CMK (cell line): ENCODE measurements at regions not wholly inside any gene's neighbourhood (a gene's known extent, or its start where the extent isn't known, plus 50 kb on each side); places are given as distances from the start of the nearest gene placed in this dataset.

Source experiments
- DNase-seq: peaks from one replicate; pipeline ENCODE4 v3.0.0-alpha.2; 2010; ENCODE audit warnings: low read depth

- DNase-seq = no peak
Observed at GRCh38 chr4:58205446-58206235, 1095.5 kb upstream of the IGFBP7 start.

- no peak for DNase-seq
Observed at GRCh38 chr4:58192217-58192616, 1082.0 kb upstream of the IGFBP7 start.

DNA sequence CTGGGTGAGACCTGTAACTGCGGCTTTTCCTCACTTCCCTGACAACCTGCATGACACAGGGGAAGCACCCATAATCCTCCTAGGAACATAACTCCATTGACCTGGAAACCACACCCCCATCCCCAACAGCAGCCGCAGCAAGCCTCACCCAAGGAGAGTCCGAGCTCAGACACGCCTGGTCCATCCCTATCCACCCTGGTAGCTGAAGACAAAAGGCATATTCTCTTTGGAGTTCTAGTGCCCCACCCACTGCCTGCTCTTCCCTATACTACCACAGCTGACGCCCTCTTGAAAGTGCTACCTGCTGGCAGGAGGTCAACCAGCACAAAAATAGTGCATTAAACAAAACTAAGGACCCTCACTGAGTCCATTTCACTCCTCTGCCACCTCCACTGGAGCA lies 1080.9 kb upstream of the IGFBP7 start:
- DNase-seq = no peak

GRCh38 chr4:58188316-58188715 lies 1078.1 kb upstream of the IGFBP7 start:
- no peak for DNase-seq

- no peak for DNase-seq
Observed at GRCh38 chr4:58175024-58175423, 1064.8 kb upstream of the IGFBP7 start.

GRCh38 chr4:58166490-58166889 lies 1056.3 kb upstream of the IGFBP7 start:
- DNase-seq = no peak

GRCh38 chr4:58163156-58163555 lies 1053.0 kb upstream of the IGFBP7 start:
- DNase-seq = no peak

- no peak for DNase-seq
Observed at GRCh38 chr4:58149404-58150085, 1039.4 kb upstream of the IGFBP7 start.

GRCh38 chr4:58144721-58145120 lies 1034.5 kb upstream of the IGFBP7 start:
- DNase-seq = no peak

GRCh38 chr4:58138786-58139668 lies 1028.8 kb upstream of the IGFBP7 start:
- no peak for DNase-seq

DNA sequence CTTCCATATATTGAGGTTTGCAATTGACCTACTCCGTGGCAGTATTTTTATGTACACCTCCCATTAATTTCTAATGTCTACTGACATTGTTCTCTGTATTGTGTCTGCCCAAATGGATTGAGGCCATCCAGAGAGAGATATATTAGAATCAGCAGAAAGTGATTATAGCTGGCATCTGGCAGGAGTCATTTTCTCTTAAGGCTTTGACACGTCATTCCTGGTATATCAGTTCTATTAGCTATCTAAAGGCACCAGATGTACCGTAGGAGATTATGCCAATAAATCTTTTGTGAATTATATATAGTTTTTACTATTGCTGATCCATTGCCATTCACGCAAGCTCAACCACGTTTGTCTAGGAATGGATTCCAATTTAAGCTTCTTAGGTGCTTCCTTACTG lies 1026.4 kb upstream of the IGFBP7 start:
- no peak for DNase-seq

DNA sequence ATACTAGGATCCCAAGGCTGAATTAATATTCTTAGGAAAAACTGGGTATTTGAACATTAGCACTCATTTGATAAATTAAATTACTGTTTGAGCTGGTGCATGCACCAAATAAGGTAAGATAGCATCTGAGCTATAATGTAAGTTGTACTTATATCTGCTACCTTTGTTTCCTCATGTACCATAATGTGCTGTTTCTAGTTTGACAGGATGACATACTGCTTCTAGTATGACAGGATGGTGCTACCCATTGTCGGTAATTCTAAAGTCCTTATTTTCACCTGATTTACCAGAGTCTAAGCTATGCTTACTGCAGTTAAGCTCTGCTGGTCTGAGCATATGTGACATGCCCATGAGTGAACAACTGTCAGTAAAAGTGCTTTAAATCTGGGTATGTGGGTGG lies 1017.5 kb upstream of the IGFBP7 start:
- no peak for DNase-seq

DNA sequence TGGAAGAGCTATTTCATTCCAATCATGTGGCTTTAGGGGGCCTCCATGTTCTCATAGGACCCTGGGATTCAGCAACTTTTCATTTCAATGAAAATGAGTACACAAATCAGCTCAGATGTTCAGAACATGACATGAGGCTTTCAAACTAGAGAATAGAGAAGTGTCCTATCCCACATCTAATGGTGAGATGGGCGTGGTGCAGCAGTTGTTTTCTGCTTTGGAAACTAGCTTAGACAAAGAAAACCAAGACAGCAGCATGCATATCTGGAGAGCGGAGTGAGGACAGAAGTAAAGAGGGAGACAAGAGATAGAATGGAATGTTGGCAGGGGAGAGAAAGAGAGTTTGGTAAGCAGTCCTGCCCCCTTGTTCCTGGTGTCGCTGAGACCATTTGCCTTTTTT lies 1009.1 kb upstream of the IGFBP7 start:
- DNase-seq = no peak

- no peak for DNase-seq
Observed at GRCh38 chr4:58113126-58113525, 1002.9 kb upstream of the IGFBP7 start.

DNA sequence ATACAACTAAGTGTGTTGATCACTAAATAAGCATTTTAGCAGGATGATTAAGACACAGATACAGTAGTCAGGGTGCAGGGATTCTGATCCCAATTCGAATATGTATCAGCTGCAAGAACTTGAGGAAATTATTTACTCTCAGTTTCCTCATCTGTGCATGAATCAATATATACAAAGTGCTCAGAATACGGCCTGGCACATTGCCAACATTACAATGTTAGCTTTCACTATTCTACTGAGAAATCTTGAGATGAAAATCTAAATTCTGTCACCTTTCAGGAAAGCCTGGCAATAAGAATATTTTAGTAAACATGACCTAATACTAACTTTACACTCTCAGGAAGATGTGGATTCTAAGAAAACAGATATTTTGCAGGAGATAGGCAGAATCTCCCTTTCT lies 1001.6 kb upstream of the IGFBP7 start:
- no peak for DNase-seq

- no peak for DNase-seq
Observed at GRCh38 chr4:58093352-58093751, 983.2 kb upstream of the IGFBP7 start.

- DNase-seq = no peak
Observed at GRCh38 chr4:58090539-58090938, 980.4 kb upstream of the IGFBP7 start.

DNA sequence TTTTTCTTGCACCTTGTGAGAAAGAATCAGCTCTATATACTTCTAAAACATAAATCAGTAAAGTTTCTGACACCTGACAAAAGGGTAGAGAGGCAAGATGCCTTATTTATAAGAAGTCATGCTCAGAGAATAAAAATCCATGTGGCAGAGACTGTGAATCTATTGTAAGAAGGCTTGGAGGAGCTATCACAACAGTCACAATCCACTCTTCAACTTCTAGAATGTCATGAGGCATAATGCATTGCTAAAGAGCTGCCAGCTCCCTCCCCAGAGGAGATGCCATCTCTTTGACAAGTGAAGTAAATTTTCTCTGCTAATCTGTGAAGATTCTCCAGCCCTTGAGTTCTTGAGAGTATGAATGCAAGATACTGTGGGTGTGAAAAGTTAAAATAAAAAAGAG lies 971.2 kb upstream of the IGFBP7 start:
- DNase-seq = no peak

- no peak for DNase-seq
Observed at GRCh38 chr4:58075724-58076123, 965.5 kb upstream of the IGFBP7 start.

DNA sequence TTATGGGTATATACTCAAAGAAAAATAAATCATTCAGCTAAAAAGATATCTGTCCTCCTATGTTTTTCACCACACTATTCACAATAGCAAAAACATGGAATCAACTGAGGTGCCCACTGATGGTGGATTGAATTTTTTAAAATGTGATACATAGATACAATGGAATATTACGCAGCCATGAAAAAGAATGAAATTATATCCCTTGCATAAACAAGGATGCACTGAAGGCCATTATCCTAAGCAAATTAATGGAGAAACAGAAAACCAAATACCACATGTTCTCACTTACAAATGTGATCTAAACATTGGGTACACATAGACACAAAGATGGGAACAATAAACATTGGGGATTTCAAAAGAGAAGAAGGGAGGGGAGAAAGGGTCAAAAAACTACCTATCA lies 964.2 kb upstream of the IGFBP7 start:
- no peak for DNase-seq

DNA sequence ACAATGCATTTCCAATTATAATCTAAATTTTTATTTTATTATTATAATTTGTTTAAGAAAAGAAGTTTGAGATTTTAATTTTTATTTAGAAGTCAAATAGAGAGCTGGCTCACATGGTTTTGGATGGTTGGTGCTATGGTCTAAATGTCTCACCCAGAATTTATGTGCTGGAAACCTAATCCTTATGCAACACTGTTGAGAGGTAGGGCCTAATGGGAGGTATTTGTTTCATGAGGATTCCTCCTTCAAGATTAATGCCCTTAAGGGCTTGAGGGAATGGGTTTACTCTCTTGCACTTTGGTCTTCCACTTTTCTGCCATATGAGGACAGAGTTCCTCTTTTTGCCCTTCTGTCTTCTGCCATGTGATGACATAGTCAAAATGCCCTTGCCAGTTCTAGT lies 960.5 kb upstream of the IGFBP7 start:
- DNase-seq = no peak

- no peak for DNase-seq
Observed at GRCh38 chr4:58064653-58065052, 954.5 kb upstream of the IGFBP7 start.
